ENCODE measurements at regions not wholly inside any gene's neighbourhood (a gene's known extent, or its start where the extent isn't known, plus 50 kb on each side); places are given as distances from the start of the nearest gene placed in this dataset.

GRCh38 chr12:96121271-96121711 is 72.9 kb upstream of the ELK3 start:
- TF ChIP-seq POLR2A (IDR thresholded peaks at IDR 0.05) (no peak), CTCF (IDR thresholded peaks at IDR 0.05) (no peak)
